ENCODE measurements at regions not wholly inside any gene's neighbourhood (a gene's known extent, or its start where the extent isn't known, plus 50 kb on each side); places are given as distances from the start of the nearest gene placed in this dataset.
"Not testable (repeated sequence)": the region's sequence is repeated elsewhere in the genome, so short reads cannot be mapped to it uniquely, and the experiment has no call there.

DNA sequence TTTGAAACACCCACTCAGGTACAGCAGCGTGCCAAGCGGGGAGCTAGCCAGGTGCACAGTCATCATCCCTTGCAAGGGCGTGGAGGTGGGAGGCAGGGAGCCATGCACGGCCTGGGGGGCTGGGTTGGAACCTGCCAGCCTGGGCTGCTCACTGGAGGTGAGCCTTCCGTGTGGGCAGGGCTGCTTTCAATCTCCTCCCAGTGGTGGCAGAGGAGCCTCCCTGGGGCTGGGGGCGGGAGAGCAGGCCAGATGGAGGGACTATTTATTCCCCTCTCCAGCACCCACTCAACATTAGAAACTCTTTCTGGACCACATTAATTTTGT, 90.3 kb downstream of the KATNIP start:
- ATAC-seq (peak in 1 of 4 donors; percentile 37), DNase-seq (no peak)
- Histone ChIP-seq H3K27ac (no peak overlapping the region), H3K4me3 (no peak overlapping the region), H3K4me1 (no peaks in the 10 kb centered on the region), H3K9me3 (no peaks in the 10 kb centered on the region), H3K27me3 (no peaks in the 10 kb centered on the region), H3K36me3 (no peaks in the 10 kb centered on the region)
- WGBS (ENCODE audit: insufficient coverage, low coverage, low lambda C conversion rate, missing lambda C conversion rate), result 80% methylated on average over 1 of the region's 6 CpGs
- intact Hi-C loops (cut with DNase I), result no loop called here
- TF ChIP-seq, protein P1, sequence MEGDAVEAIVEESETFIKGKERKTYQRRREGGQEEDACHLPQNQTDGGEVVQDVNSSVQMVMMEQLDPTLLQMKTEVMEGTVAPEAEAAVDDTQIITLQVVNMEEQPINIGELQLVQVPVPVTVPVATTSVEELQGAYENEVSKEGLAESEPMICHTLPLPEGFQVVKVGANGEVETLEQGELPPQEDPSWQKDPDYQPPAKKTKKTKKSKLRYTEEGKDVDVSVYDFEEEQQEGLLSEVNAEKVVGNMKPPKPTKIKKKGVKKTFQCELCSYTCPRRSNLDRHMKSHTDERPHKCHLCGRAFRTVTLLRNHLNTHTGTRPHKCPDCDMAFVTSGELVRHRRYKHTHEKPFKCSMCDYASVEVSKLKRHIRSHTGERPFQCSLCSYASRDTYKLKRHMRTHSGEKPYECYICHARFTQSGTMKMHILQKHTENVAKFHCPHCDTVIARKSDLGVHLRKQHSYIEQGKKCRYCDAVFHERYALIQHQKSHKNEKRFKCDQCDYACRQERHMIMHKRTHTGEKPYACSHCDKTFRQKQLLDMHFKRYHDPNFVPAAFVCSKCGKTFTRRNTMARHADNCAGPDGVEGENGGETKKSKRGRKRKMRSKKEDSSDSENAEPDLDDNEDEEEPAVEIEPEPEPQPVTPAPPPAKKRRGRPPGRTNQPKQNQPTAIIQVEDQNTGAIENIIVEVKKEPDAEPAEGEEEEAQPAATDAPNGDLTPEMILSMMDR (IDR thresholded peaks at IDR 0.05), result no peak
- TF ChIP-seq POLR2A (IDR thresholded peaks at IDR 0.05), result no peak

DNA sequence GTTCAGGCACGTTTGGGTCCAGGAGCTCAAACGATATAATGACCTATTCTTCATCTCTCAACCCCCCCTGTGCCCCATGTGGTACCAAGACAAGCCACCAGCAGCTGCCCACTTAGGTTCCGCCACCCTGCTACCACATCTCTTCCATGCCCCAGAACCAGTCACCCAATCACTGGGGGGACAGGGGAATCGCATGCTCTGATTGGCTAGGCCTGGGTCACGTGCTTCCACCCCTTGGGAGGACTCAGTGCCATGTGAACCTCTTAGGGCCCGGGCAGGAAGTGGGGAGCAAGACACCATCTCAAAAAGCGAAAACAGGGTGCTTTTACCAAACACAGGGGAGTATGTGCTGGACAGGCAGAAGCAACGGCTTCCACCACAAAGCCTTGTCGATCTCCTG, 91.3 kb downstream of the KATNIP start:
- intact Hi-C loops (cut with DNase I), result no loop called here

DNA sequence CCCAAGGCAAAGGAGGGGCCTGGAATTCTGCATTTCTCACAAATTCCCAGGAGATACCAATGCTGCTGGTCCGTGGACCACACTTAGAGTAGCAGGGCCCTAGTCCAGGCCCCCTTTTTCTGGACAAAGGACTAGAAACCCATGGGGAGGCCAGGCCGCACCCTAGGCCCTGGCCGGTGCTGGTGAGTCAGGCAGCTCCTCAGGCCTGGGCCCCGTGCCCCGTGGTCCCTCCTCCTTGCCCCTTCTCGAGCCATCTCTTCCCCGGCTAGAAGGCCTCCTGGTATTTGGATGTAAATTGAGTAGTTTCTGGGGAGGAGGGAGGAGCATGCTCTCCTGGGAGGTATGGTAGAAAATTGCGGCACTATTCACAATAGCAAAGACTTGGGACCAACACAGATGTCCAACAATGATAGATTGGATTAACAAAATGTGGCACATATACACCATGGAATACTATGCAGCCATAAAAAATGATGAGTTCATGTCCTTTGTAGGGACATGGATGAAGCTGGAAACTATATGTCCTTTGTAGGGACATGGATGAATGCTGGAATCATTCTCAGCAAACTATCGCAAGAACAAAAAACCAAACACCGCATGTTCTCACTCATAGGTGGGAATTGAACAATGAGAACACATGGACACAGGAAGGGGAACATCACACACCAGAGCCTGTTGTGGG, 91.9 kb downstream of the KATNIP start:
- H3K9me3 ChIP-seq; intact Hi-C loops (cut with DNase I): not testable (repeated sequence)
- WGBS (ENCODE audit: insufficient coverage, low coverage, low lambda C conversion rate, missing lambda C conversion rate), result 95% methylated on average over 9 of the region's 10 CpGs

More for the DNA sequence above, 91.3 kb downstream of the KATNIP start:
- ATAC-seq (no peak), DNase-seq (no peak)
- Histone ChIP-seq H3K27me3 (no peaks in the 10 kb centered on the region), H3K36me3 (no peaks in the 10 kb centered on the region), H3K9me3 (no peaks in the 10 kb centered on the region), H3K27ac (no peak overlapping the region), H3K4me1 (no peaks in the 10 kb centered on the region), H3K4me3 (no peak overlapping the region)
- 96% methylated on average over 9 of the region's 9 CpGs for WGBS (ENCODE audit: insufficient coverage, low coverage, low lambda C conversion rate, missing lambda C conversion rate)
- no peak for TF ChIP-seq POLR2A (IDR thresholded peaks at IDR 0.05)
- TF ChIP-seq, protein P1 (IDR thresholded peaks at IDR 0.05), result no peak

DNA sequence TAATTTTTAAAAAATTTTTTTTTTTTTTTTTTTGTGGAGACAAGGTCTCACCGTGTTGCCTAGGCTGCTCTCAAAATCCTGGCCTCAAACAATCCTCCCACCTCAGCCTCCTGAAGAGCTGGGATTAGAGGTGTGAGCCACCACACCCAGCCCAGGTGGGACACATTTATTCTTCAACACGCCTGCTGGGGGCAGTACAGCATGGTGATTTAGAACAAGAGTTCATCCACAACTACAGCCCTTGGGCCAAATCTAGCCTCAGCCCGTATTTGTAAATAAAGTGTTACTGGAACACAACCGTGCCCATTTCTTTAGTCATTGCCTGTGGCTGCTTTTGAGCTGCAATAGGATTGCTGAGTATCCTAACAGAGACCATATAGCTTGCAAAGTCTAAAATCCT, 92.8 kb downstream of the KATNIP start:
- TF ChIP-seq, protein P1 (IDR thresholded peaks at IDR 0.05), result peak in 1 of 4 donors; percentile 14
- TF ChIP-seq POLR2A (IDR thresholded peaks at IDR 0.05), result no peak
- Histone ChIP-seq H3K27me3 (no peaks in the 10 kb centered on the region), H3K9me3 (no peaks in the 10 kb centered on the region), H3K4me1 (no peaks in the 10 kb centered on the region), H3K36me3 (no peaks in the 10 kb centered on the region), H3K4me3 (no peak overlapping the region), H3K27ac (no peak overlapping the region)
- intact Hi-C loops (cut with DNase I), result no loop called here
- WGBS (ENCODE audit: insufficient coverage, low coverage, low lambda C conversion rate, missing lambda C conversion rate), result 68% methylated on average over 4 of the region's 4 CpGs
- ATAC-seq (no peak), DNase-seq (no peak)

More for the DNA sequence above, 91.9 kb downstream of the KATNIP start:
- not testable (repeated sequence) for ATAC-seq, DNase-seq, H3K27me3 ChIP-seq, H3K36me3 ChIP-seq, H3K4me1 ChIP-seq, H3K4me3 ChIP-seq, H3K27ac ChIP-seq

DNA sequence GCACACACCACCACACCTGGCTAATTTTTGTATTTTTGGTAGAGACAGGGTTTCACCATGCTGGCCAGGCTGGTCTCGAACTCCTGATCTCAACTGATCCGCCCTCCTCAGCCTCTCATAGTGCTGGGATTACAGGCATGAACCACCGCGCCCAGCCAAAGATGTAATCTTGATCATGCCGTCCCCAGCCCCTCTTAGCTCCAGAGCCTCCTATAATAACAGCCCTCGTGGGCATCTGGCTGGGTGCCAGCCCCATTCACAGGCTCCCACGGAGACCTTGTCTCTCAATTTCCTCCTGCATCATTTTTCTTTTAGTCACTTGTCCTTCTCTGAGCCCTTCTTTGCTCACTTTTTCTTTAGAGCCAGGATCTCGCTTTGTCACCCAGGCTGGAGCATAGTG, 94.2 kb downstream of the KATNIP start:
- H3K9me3 ChIP-seq, result no peaks in the 10 kb centered on the region
- H3K36me3 ChIP-seq, result no peaks in the 10 kb centered on the region
- no peaks in the 10 kb centered on the region for H3K27me3 ChIP-seq
- no peaks in the 10 kb centered on the region for H3K4me1 ChIP-seq
- H3K4me3 ChIP-seq, result no peak overlapping the region
- no peak for ATAC-seq
- intact Hi-C loops (cut with DNase I), result no loop called here
- TF ChIP-seq, protein P1 (IDR thresholded peaks at IDR 0.05), result no peak
- no peak for TF ChIP-seq POLR2A (IDR thresholded peaks at IDR 0.05)
- WGBS (ENCODE audit: insufficient coverage, low coverage, low lambda C conversion rate, missing lambda C conversion rate), result 76% methylated on average over 3 of the region's 8 CpGs
- DNase-seq, result no peak
- H3K27ac ChIP-seq, result no peak overlapping the region
